GM06990 (cell line): ENCODE measurements at regions not wholly inside any gene's neighbourhood (a gene's known extent, or its start where the extent isn't known, plus 50 kb on each side); places are given as distances from the start of the nearest gene placed in this dataset.
"Not testable (repeated sequence)": the region's sequence is repeated elsewhere in the genome, so short reads cannot be mapped to it uniquely, and the experiment has no call there.

ENCODE experiments used
- DNase-seq: peaks from one replicate; pipeline ENCODE4 v3.0.0-alpha.2; 2011; ENCODE audit not compliant: insufficient read length; ENCODE audit errors: extremely low read depth
- H3K27me3 ChIP-seq: replicated peaks from 2 replicates; pipeline ENCODE4 v1.6.0; 2011; ENCODE audit warnings: low read length; ENCODE audit not compliant: control insufficient read depth, insufficient read depth
- H3K36me3 ChIP-seq: 2 replicates; pipeline ENCODE4 v1.5.1; 2011; ENCODE audit warnings: low read length; ENCODE audit not compliant: control insufficient read depth, insufficient read depth
- H3K4me3 ChIP-seq: replicated peaks from 2 replicates; pipeline ENCODE4 v1.5.1; 2011; ENCODE audit warnings: low read depth, mild to moderate bottlenecking, control low read depth, low read length
- TF ChIP-seq, protein P1 (sequence below): IDR thresholded peaks from 2 replicates; pipeline ENCODE4 v1.5.1; 2011; ENCODE audit warnings: low read length, control low read depth, mild to moderate bottlenecking, inconsistent platforms; ENCODE audit not compliant: insufficient read depth, poor library complexity, severe bottlenecking

DNA sequence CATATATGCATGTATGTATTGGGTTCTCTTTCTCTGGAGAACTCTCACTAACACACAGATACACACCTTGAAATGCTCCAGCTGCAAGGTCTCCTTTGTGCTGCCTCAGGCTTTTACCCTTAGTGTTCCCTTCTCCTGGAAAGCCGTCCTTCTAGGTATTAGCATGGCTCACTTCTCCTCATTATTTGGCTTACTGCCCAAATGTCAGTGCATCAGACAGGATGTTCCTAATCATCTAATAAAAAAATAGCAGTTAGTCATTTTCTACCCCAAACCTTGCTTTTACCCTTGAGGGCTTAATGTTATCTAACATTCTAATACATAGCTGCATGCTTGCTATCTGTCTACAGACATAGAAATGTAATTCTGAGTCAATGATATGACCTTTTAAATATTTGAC is 109.0 kb upstream of the SLC16A7 start:
- DNase-seq = no peak
- no peaks in the 10 kb centered on the region for H3K27me3 ChIP-seq
- TF ChIP-seq, protein P1, sequence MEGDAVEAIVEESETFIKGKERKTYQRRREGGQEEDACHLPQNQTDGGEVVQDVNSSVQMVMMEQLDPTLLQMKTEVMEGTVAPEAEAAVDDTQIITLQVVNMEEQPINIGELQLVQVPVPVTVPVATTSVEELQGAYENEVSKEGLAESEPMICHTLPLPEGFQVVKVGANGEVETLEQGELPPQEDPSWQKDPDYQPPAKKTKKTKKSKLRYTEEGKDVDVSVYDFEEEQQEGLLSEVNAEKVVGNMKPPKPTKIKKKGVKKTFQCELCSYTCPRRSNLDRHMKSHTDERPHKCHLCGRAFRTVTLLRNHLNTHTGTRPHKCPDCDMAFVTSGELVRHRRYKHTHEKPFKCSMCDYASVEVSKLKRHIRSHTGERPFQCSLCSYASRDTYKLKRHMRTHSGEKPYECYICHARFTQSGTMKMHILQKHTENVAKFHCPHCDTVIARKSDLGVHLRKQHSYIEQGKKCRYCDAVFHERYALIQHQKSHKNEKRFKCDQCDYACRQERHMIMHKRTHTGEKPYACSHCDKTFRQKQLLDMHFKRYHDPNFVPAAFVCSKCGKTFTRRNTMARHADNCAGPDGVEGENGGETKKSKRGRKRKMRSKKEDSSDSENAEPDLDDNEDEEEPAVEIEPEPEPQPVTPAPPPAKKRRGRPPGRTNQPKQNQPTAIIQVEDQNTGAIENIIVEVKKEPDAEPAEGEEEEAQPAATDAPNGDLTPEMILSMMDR = no peak

DNA sequence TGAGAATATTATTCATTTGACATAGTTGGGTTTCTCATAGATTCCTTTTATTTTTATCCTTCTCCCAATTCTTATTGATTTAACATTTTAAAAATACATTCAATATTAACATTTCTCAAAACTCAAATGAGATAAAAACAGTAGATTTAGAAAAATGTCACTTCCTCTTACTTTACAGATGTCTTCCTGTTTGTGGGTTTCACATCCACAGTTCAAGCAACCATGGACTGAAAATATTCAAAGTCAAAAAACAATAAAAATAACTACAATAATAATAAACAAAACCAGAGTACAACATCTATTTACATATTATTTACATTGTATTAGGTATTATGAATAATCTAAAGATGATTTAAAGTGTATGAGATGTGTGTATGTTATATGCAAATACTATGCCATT is 111.3 kb upstream of the SLC16A7 start:
- no peaks in the 10 kb centered on the region for H3K27me3 ChIP-seq
- no peaks in the 10 kb centered on the region for H3K36me3 ChIP-seq
- H3K4me3 ChIP-seq = no peak overlapping the region
- DNase-seq = no peak
- TF ChIP-seq, protein P1 = no peak

More for the DNA sequence above, 109.0 kb upstream of the SLC16A7 start:
- no peaks in the 10 kb centered on the region for H3K36me3 ChIP-seq
- H3K4me3 ChIP-seq = no peak overlapping the region

DNA sequence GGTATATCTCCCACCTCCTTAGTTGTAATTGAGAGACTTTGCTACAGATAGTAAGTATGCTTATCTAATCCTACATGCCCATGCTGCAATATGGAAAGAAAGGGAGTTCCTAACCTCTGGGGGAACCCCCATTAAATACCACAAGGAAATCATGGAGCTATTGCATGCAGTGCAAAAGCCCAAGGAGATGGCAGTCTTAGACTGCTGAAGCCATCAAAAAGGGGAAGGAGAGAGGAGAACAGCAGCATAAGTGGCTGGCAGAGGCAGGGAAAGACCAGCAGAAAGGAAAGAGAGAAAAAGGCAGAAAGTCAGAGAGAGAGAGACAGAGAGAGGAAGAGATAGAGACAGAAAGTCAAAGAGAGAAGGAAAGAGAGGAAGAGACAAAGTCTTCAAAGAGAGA is 121.6 kb upstream of the SLC16A7 start:
- not testable (repeated sequence) for DNase-seq, H3K36me3 ChIP-seq, H3K27me3 ChIP-seq, H3K4me3 ChIP-seq

DNA sequence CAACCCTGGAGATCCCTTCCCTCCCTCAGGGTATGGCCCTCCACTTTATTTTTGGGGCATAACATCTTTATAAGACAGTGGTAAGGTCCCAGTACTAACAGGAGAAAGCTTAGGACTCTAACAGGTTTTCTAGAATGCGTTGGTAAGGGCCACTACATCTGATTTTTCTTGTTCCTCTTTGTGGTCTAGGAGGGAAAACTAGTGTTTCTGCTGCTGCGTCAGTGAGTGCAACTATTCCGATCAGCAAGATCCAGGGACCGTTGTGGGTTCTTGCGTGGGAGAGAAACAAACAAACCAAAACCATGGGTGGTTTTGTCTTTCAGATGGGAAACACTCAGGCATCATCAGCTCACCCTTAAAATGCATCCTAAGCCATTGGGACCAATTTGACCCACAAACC is 123.6 kb upstream of the SLC16A7 start:
- H3K27me3 ChIP-seq = no peaks in the 10 kb centered on the region
- TF ChIP-seq, protein P1 = no peak
- H3K36me3 ChIP-seq = no peaks in the 10 kb centered on the region
- no peak for DNase-seq
- no peak overlapping the region for H3K4me3 ChIP-seq

GRCh38 chr12:59459966-59460660 is 135.7 kb upstream of the SLC16A7 start:
- H3K4me3 ChIP-seq = no peak overlapping the region
- no peak for DNase-seq
- TF ChIP-seq, protein P1 = no peak

GRCh38 chr12:59453475-59453874 is 142.4 kb upstream of the SLC16A7 start:
- no peaks in the 10 kb centered on the region for H3K36me3 ChIP-seq
- TF ChIP-seq, protein P1 = no peak
- no peak for DNase-seq
- no peaks in the 10 kb centered on the region for H3K27me3 ChIP-seq
- H3K4me3 ChIP-seq = no peak overlapping the region

More at GRCh38 chr12:59459966-59460660, 135.7 kb upstream of the SLC16A7 start:
- Histone ChIP-seq H3K36me3 (no peaks in the 10 kb centered on the region), H3K27me3 (no peaks in the 10 kb centered on the region)
